ENCODE measurements at regions not wholly inside any gene's neighbourhood (a gene's known extent, or its start where the extent isn't known, plus 50 kb on each side); places are given as distances from the start of the nearest gene placed in this dataset.

DNA sequence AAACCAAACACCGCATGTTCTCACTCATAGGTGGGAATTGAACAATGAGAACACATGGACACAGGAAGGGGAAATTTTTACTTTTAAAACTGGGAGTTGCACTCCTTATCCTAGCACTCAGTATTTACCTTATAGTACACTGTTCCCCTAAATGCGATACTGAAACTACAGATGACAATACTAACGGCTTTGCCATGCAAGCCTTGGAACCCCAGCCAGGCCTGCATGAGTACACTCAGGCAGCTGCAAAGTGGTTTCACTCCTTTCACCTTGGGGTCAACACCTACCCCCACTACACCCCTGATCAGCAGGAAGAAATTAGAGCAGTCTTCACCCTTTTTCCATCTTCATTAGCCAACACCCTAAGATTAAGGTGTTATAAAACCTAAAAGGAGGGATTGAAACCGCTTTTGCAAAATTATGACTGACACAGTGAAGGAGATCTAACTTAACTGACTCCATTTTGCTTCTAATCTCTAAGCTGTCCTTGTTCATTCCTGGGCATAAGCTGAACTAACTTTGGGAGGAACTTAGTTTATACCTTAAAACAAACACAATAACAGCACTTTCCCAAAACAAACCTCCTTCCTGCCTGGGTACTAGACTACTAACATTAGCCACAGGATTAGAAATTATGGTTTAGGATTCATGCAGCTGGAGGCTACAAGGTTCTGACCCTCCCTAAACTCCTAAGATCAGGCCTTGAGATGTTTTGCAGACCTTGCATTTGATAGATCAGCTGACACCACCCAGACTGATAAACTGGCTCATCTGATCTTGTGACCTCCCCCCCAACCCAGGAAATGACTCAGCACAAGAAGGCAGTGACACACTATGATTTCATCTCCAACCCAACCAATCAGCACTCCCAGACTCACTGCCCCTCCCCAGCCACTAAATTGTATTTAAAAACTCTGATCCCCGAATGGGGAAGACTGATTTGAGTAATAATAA lies 452.1 kb upstream of the PPP2R3A start:
- TF ChIP-seq EP300 (IDR thresholded peaks at IDR 0.05) (no peak), POLR2A (IDR thresholded peaks at IDR 0.05) (no peak)
- TF ChIP-seq, protein P1, sequence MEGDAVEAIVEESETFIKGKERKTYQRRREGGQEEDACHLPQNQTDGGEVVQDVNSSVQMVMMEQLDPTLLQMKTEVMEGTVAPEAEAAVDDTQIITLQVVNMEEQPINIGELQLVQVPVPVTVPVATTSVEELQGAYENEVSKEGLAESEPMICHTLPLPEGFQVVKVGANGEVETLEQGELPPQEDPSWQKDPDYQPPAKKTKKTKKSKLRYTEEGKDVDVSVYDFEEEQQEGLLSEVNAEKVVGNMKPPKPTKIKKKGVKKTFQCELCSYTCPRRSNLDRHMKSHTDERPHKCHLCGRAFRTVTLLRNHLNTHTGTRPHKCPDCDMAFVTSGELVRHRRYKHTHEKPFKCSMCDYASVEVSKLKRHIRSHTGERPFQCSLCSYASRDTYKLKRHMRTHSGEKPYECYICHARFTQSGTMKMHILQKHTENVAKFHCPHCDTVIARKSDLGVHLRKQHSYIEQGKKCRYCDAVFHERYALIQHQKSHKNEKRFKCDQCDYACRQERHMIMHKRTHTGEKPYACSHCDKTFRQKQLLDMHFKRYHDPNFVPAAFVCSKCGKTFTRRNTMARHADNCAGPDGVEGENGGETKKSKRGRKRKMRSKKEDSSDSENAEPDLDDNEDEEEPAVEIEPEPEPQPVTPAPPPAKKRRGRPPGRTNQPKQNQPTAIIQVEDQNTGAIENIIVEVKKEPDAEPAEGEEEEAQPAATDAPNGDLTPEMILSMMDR (IDR thresholded peaks at IDR 0.05), result no peak
